ENCODE measurements at regions not wholly inside any gene's neighbourhood (a gene's known extent, or its start where the extent isn't known, plus 50 kb on each side); places are given as distances from the start of the nearest gene placed in this dataset.
"Not testable (repeated sequence)": the region's sequence is repeated elsewhere in the genome, so short reads cannot be mapped to it uniquely, and the experiment has no call there.

DNA sequence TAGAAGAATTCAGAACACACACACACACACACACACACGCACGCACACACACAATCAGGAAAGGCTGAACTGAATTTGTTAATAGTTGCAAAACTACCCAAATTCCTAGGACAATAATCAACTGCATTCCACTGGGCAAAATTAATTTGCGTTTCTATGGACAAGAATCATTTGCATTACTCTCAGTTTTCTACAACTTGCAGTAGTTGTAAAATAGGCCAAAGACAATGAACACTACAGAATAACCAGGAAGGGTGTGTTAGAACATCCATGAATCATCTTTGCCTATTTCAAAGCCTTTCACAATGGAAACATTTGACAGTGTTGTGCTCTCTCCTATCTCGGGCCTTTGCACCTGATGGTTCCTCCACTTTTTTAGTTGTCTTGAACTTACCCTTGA, 77.1 kb upstream of the IGFBP7 start:
- no peak for DNase-seq (ENCODE audit: low spot score)

DNA sequence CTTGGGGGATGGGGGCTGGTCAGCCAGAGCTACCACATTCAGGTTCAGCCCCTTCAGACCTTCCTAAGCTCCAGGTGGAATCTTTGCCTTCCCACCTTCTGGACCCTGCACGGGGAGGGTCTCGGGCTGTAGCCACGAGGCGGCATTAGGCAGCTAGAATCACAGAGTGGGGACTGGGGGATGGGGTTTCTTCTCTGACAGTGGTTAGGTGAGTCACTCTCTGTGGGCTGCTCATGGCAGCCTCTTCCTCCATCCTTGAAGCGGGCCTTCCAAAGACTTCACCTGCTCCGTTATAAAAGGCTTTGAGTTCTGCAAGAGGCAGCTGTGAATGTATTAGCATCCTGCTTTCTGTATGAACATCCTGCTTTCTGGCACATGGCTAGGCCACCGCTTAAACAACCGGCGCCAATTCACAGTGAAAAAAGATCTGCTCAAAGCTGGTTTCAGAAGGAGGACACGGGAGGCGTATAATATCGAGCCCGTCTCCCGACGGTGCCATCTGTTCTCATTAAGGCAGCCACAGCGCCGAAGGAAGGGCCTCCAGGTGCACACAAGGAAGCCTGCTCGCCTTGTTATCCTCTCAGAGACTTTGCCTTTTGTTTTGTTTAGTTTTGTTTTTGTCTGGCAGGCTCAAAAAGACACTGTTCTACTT, 74.3 kb upstream of the IGFBP7 start:
- peak; percentile 5 for DNase-seq (ENCODE audit: low spot score)

DNA sequence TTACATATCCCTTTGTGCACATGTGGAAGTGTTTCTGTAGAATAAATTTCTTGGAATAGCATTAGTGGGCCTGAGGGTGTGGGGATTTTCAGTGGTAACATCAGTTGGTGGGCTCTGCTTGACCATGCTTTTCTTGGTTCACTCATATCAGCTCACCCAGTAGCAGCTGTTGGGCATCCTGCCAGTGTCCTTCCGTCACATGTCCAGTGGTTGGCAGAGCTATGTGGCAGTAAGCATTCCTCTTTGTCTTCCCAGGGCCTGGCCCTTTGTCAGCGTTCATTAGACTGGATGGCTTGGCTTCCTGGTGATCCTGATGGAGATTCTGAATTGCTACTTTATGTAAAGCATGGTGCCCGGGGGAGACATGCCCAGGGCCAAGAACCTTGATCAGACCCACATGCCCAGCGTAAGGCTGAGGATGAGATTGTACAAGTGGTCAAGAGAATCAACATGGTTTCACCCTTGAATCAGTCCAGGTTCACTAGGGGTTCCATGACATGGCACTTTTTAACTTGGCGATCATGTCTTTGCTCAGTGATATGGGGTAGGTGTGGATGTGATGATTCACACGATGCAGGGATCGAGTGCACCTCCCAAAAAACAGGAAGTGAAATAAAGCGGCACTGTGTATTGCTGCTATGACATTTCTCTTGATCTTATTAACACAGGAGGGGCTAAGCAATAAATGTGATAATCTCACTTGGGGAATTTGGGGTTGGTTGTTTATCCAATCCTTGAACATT, 72.1 kb upstream of the IGFBP7 start:
- DNase-seq (ENCODE audit: low spot score): no peak

DNA sequence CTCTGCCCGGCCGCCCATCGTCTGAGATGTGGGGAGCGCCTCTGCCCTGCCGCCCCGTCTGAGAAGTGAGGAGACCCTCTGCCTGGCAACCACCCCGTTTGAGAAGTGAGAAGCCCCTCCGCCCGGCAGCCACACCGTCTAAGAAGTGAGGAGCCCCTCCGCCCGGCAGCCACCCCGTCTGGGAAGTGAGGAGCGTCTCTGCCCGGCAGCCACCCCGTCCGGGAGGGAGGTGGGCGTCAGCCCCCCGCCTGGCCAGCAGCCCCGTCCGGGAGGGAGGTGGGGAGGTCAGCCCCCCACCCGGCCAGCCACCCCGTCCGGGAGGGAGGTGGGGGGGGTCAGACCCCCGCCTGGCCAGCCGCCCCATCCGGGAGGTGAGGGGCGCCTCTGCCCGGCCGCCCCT, 63.0 kb upstream of the IGFBP7 start:
- DNase-seq (ENCODE audit: low spot score): not testable (repeated sequence)

DNA sequence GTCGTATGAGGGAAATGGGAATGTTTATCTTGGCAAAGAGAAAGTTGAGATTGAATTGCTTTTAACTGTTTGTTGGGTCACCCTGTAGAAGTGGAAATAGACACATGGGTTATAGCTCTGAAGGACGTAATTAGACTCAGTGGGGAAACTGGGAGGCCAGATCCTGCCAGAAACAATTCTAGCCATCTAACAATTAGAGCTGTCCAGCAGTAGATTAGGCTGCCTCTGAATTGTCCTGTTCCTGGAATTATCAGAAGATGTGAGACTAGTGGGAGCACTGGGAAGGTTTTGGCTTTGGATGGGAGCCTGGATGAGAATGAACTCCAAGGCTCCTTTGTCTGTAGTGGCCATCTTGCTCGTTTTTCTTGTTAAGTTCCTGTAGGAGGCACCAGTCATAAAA, 61.9 kb upstream of the IGFBP7 start:
- no peak for DNase-seq (ENCODE audit: low spot score)

DNA sequence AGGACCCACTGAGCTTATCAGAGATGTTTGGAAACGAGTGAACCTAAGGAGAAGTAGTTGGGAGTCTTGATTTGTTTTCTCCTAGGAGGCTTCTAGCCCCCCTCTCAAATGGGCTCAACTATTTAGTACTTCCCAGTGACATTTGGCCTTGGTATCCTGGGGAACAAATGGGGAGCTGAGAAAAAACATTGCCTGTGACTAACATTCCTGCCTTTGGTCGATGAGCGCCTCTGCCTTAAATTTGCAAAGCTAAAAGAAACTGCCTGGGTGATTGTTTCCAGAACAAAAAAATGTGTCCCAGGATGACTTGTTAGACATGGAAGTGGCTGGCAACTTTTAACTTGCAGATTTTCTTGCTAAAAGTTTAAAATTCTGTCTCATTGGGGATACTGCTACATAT, 58.8 kb upstream of the IGFBP7 start:
- DNase-seq (ENCODE audit: low spot score): no peak

DNA sequence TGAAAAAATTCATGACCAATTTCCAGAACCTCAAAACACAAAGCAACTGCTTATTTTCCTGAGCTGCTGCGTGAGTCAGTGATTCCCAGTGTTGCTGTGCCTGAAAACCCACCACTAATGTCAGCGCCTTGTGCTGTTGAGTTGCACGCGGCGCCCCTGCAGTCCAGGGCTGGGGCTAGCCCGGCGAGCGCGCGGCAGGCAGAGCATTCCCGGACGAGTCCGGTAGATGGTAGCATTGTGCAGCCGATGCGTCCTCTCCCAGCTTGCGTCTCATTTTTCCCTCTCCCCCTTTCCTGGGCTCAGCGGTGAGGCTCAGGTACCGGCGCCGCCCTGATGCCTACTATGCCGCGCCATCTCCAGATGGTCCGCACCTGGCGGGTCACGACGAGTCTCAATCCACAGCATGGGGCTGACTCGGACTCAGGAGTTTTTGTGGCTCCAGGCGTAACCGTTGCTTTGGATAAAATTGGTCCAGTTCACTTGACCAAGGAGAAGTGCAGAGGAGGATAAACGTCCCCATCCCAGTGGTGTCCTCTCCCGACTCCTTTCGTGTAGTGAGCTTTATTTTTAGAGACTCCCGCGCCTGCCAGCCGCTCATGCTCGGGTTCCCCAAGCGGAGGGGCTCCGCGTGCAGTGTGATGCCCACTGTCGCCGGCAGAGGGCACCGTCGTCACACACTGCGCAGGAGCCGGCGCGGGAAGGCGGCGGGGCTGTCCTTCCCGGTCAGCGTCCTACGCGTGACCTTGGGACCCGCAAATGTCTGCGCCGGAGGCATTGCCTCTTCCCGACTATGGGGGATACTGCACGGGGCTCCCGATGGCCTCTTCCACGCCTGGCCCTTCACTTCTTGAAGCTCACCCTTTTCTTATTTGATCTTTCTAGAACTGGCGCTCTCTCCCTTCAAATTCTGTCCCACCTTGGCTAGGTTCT, 53.6 kb upstream of the IGFBP7 start:
- peak; percentile 76 for DNase-seq (ENCODE audit: low spot score)

DNA sequence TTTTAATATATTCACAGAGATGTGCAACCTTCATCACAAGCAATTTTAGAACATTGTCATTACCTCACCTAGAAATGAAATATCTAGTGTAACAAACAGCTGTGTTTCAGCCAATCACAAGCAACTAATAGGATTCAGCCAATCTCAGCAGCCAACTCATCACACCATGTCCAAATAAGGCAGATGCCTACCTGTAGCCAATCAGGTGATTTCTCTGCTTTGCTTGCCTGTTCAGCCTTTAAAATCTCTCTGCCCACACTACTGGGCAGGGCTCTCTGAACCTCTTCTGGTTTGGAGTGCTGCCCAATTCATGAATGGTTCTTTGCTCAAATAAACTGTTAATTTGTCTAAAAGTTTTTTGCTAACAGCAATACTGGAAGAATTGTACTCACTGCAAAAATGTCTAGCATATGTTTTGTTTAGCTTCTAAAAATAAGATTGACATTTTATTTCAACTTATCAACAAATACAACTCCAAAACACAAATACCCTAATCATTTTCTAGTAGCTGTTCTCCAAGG, 52.4 kb upstream of the IGFBP7 start:
- no peak for DNase-seq (ENCODE audit: low spot score)

Small RNAs in the stretch of these regions (small RNA-seq; reads per million reads assigned to genes)
- gene SRIP1: 0 reads per million in 2 experiments
